Upper lobe of left lung (tissue), 6 donors: ENCODE measurements at regions not wholly inside any gene's neighbourhood (a gene's known extent, or its start where the extent isn't known, plus 50 kb on each side); places are given as distances from the start of the nearest gene placed in this dataset.
A peak's percentile ranks its signal among the peaks of the same experiment; 100 is the strongest.

Experiments used
- ATAC-seq, 2 donors: fragments of 200-7000 bp; cut with Tn5 transposase; one replicate each; pipeline ENCODE4 v1.9.1; 2022; ENCODE audit warnings: mild to moderate bottlenecking in 2 of 2, moderate library complexity in 2 of 2; ENCODE audit not compliant: low FRiP score in 2 of 2
- DNase-seq, 2 donors: peaks; one replicate each; pipeline ENCODE4 v3.0.0-alpha.2; 2019 to 2020
- H3K27ac ChIP-seq, 4 donors: fragments of 200-600 bp; sonication (generic); one replicate each; pipeline ENCODE4 v1.5.1; 2016 to 2019
- H3K27me3 ChIP-seq, 4 donors: fragments of 200-600 bp; sonication (generic); one replicate each; pipeline ENCODE4 v1.5.1; 2017 to 2019
- H3K36me3 ChIP-seq, 4 donors: fragments of 200-600 bp; sonication (generic); one replicate each; pipeline ENCODE4 v1.5.1; 2016 to 2019
- H3K4me1 ChIP-seq, 4 donors: fragments of 200-600 bp; sonication (generic); one replicate each; pipeline ENCODE4 v1.5.1; 2018 to 2019
- H3K4me3 ChIP-seq, 4 donors: fragments of 200-600 bp; sonication (generic); one replicate each; pipeline ENCODE4 v1.5.1; 2017 to 2019; ENCODE audit warnings: mild to moderate bottlenecking in 2 of 4, moderate library complexity in 1 of 4
- H3K9me3 ChIP-seq, 4 donors: fragments of 200-600 bp; sonication (generic); one replicate each; pipeline ENCODE4 v1.5.1; 2018 to 2019
- CTCF ChIP-seq, 6 experiments: fragments of 450-650 bp in 4 of 6; fragments of 200-600 bp in 2 of 6; sonication (generic) in 2 of 6; IDR thresholded peaks; one replicate each; pipeline ENCODE4 v1.5.1; 2016 to 2019; ENCODE audit warnings: antibody characterized with exemption in 6 of 6
- EP300 ChIP-seq, 4 donors: sonication (generic); formaldehyde crosslinking; IDR thresholded peaks; one replicate each; pipeline ENCODE4 v1.5.1; 2017; ENCODE audit warnings: antibody characterized with exemption in 4 of 4, control low read depth in 2 of 4
- POLR2A ChIP-seq, 4 donors: fragments of 450-650 bp; IDR thresholded peaks; one replicate each; pipeline ENCODE4 v1.5.1; 2016 to 2017; ENCODE audit warnings: antibody characterized with exemption in 4 of 4, mild to moderate bottlenecking in 2 of 4
- POLR2AphosphoS5 ChIP-seq, 2 donors: sonication (generic); formaldehyde crosslinking; IDR thresholded peaks; one replicate each; pipeline ENCODE4 v1.5.1; 2017; ENCODE audit warnings: antibody characterized with exemption in 2 of 2
- WGBS, 2 donors: methylation state at CpG; one replicate each; pipeline ENCODE4 v1.1.5; 2017 to 2018; 5-methylcytosine and 5-hydroxymethylcytosine counted together
- donor health status: DM: no; HTN: no; CAD: no; lungs with moderate emphysema.
- donor health status: DM: no; HTN: yes; CAD: no; lungs with severe emphysema.

- Histone ChIP-seq H3K27ac (no peak overlapping the region), H3K27me3 (no peaks in the 10 kb centered on the region), H3K36me3 (no peaks in the 10 kb centered on the region), H3K4me1 (no peaks in the 10 kb centered on the region), H3K9me3 (no peaks in the 10 kb centered on the region), H3K4me3 (no peak overlapping the region)
- no peak for ATAC-seq
- TF ChIP-seq POLR2A (IDR thresholded peaks at IDR 0.05) (no peak), CTCF (IDR thresholded peaks at IDR 0.05) (no peak), EP300 (IDR thresholded peaks at IDR 0.05) (no peak), POLR2AphosphoS5 (IDR thresholded peaks at IDR 0.05) (no peak)
- no peak for DNase-seq
- WGBS, 2 donors: 30 to 33% methylated on average over 3 of the region's 3 CpGs
Observed at GRCh38 chr7:108839076-108839475, 269.4 kb downstream of the DNAJB9 start.

- Histone ChIP-seq H3K36me3 (no peaks in the 10 kb centered on the region), H3K27me3 (no peaks in the 10 kb centered on the region), H3K4me3 (no peak overlapping the region), H3K4me1 (no peaks in the 10 kb centered on the region), H3K27ac (no peak overlapping the region), H3K9me3 (no peaks in the 10 kb centered on the region)
- TF ChIP-seq POLR2AphosphoS5 (IDR thresholded peaks at IDR 0.05) (no peak), POLR2A (IDR thresholded peaks at IDR 0.05) (no peak), EP300 (IDR thresholded peaks at IDR 0.05) (no peak), CTCF (IDR thresholded peaks at IDR 0.05) (no peak)
- no peak for ATAC-seq
- DNase-seq: no peak
Observed at GRCh38 chr7:108845951-108846350, 276.3 kb downstream of the DNAJB9 start.

- no peaks in the 10 kb centered on the region for H3K9me3 ChIP-seq
- no peaks in the 10 kb centered on the region for H3K36me3 ChIP-seq
- H3K4me1 ChIP-seq: no peaks in the 10 kb centered on the region
- H3K4me3 ChIP-seq: no peak overlapping the region
- 84% methylated on average over 7 of the region's 7 CpGs for WGBS, 2 donors
- H3K27me3 ChIP-seq: no peaks in the 10 kb centered on the region
- TF ChIP-seq CTCF (IDR thresholded peaks at IDR 0.05) (no peak), EP300 (IDR thresholded peaks at IDR 0.05) (no peak), POLR2AphosphoS5 (IDR thresholded peaks at IDR 0.05) (no peak), POLR2A (IDR thresholded peaks at IDR 0.05) (no peak)
- no peak overlapping the region for H3K27ac ChIP-seq
- ATAC-seq: no peak
- DNase-seq: no peak
Observed at GRCh38 chr7:108846471-108846870, 276.8 kb downstream of the DNAJB9 start.

DNA sequence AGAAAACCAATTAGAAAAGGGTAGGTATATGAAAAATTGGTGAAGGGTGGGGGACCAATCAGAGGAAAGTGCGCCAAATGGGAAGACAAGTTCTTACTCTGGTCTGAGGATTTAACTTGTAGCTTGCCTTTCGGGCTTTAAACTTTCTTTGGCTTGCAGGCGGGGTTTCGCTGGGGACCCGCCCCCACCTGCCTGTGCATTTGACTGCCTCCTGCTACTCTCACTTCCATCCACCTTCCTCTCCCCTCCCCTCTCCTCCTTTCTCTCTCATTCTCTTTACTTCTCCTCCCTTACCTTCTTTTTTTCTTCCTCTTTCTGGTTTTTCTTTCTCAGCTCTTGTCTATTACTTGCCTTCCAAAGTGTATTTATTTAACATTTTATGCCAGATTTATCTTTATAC is 278.8 kb downstream of the DNAJB9 start:
- Histone ChIP-seq H3K36me3 (no peaks in the 10 kb centered on the region), H3K27me3 (no peaks in the 10 kb centered on the region)
- WGBS, 2 donors: 91 to 92% methylated on average over 5 of the region's 5 CpGs

GRCh38 chr7:108860615-108861014 is 290.9 kb downstream of the DNAJB9 start:
- no peak for TF ChIP-seq POLR2A (IDR thresholded peaks at IDR 0.05)
- TF ChIP-seq POLR2AphosphoS5 (IDR thresholded peaks at IDR 0.05): no peak
- no peak for TF ChIP-seq EP300 (IDR thresholded peaks at IDR 0.05)
- no peak for TF ChIP-seq CTCF (IDR thresholded peaks at IDR 0.05)
- ATAC-seq (no peak), DNase-seq (no peak)
- Histone ChIP-seq H3K4me3 (no peak overlapping the region), H3K36me3 (no peaks in the 10 kb centered on the region), H3K9me3 (peaks cover 0 to 10% (median 6%) of the 10 kb centered on the region in 4 donors), H3K27me3 (no peaks in the 10 kb centered on the region), H3K4me1 (no peaks in the 10 kb centered on the region), H3K27ac (no peak overlapping the region)

More for the DNA sequence above, 278.8 kb downstream of the DNAJB9 start:
- DNase-seq: peak in 1 of 2 donors; percentile 1
- Histone ChIP-seq H3K4me3 (no peak overlapping the region), H3K9me3 (no peaks in the 10 kb centered on the region), H3K27ac (no peak overlapping the region), H3K4me1 (no peaks in the 10 kb centered on the region)
- TF ChIP-seq EP300 (IDR thresholded peaks at IDR 0.05): no peak
- no peak for TF ChIP-seq POLR2A (IDR thresholded peaks at IDR 0.05)
- no peak for TF ChIP-seq POLR2AphosphoS5 (IDR thresholded peaks at IDR 0.05)
- no peak for ATAC-seq
